Breast epithelium (tissue), 3 donors: ENCODE measurements at regions not wholly inside any gene's neighbourhood (a gene's known extent, or its start where the extent isn't known, plus 50 kb on each side); places are given as distances from the start of the nearest gene placed in this dataset.

Source experiments
- POLR2A ChIP-seq: fragments of 450-650 bp; IDR thresholded peaks from one replicate; pipeline ENCODE4 v1.6.1; 2016; ENCODE audit warnings: antibody characterized with exemption, mild to moderate bottlenecking, moderate library complexity
- TF ChIP-seq, protein P1 (sequence below), 3 donors: fragments of 450-650 bp; IDR thresholded peaks; one replicate each; pipeline ENCODE4 v1.5.1; 2016 to 2017; ENCODE audit warnings: antibody characterized with exemption in 3 of 3, mild to moderate bottlenecking in 3 of 3, moderate library complexity in 3 of 3

DNA sequence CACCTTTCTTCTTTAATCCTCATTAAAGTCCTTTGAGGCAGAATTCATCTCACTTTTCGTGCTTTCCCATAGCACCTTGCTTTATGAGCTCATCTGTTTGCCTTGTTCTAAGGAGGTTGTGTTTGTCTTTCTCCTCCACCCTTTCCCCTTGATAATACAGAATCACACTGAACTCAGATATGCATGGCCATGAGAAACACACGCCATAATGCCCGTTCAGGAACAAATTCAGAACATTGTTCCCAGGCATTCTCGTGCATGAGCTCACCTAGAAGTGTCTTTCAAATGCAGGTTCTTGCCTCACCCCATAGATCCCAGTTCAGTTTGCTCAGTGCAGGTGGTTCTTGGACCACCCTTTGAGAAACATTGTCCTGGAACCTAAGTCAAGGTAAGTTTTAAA is 71.1 kb downstream of the TMEM114 start:
- TF ChIP-seq, protein P1, sequence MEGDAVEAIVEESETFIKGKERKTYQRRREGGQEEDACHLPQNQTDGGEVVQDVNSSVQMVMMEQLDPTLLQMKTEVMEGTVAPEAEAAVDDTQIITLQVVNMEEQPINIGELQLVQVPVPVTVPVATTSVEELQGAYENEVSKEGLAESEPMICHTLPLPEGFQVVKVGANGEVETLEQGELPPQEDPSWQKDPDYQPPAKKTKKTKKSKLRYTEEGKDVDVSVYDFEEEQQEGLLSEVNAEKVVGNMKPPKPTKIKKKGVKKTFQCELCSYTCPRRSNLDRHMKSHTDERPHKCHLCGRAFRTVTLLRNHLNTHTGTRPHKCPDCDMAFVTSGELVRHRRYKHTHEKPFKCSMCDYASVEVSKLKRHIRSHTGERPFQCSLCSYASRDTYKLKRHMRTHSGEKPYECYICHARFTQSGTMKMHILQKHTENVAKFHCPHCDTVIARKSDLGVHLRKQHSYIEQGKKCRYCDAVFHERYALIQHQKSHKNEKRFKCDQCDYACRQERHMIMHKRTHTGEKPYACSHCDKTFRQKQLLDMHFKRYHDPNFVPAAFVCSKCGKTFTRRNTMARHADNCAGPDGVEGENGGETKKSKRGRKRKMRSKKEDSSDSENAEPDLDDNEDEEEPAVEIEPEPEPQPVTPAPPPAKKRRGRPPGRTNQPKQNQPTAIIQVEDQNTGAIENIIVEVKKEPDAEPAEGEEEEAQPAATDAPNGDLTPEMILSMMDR (IDR thresholded peaks at IDR 0.05) = no peak
- TF ChIP-seq POLR2A = no peak
